GM12878 (cell line): ENCODE measurements at regions not wholly inside any gene's neighbourhood (a gene's known extent, or its start where the extent isn't known, plus 50 kb on each side); places are given as distances from the start of the nearest gene placed in this dataset.

ENCODE experiments used
- ATAC-seq: fragments of 200-7000 bp; cut with Tn5 transposase; 3 replicates; pipeline ENCODE4 v1.9.1; 2020; ENCODE audit warnings: mild to moderate bottlenecking, moderate library complexity
- BruUV-seq: library from RNA; stranded (reverse); fragments of 400-500 nt; replicated peaks from 2 replicates; lab custom pipeline; 2021; lab: Mats Ljungman, UMichigan
- CTCF ChIA-PET: fragments of 300-600 bp; sonication (Branson Sonifier 250); formaldehyde crosslinking; extraction: SDS; loops from one replicate; lab custom pipeline; 2021; ENCODE audit warnings: inconsistent platforms; lab: Yijun Ruan, JAX
- POLR2A ChIA-PET: fragments of 350-600 bp; formaldehyde crosslinking; extraction: SDS; loops from one replicate; lab custom pipeline; 2021; ENCODE audit warnings: inconsistent platforms; lab: Charles Lee
- RAD21 ChIA-PET: fragments of 300-600 bp; sonication (Branson Sonifier 250); formaldehyde crosslinking; loops from one replicate; lab custom pipeline; 2023; ENCODE audit warnings: antibody characterized with exemption; ENCODE audit not compliant: unreplicated experiment; lab: Charles Lee
- SMC1A ChIA-PET: fragments of 300-600 bp; sonication (Branson Sonifier 250); formaldehyde crosslinking; loops from one replicate; lab custom pipeline; 2023; ENCODE audit not compliant: unreplicated experiment, uncharacterized antibody; lab: Charles Lee
- DNase-seq: peaks from one replicate; pipeline ENCODE4 v3.0.0-alpha.2; 2011; ENCODE audit warnings: low read depth, low spot score
- FAIRE-seq: peaks from 3 replicates; lab custom pipeline; 2011; peaks lifted over from hg19 to GRCh38; lab: Jason Lieb, UNC
- H2AFZ ChIP-seq: 2 replicates; pipeline ENCODE4 v1.6.0; 2011; ENCODE audit warnings: low read depth, low read length, control low read depth; ENCODE audit not compliant: control insufficient read depth
- H3K27ac ChIP-seq: 2 replicates; pipeline ENCODE4 v1.5.1; 2011; ENCODE audit warnings: control low read depth; ENCODE audit not compliant: control insufficient read depth, insufficient read depth
- H3K27me3 ChIP-seq, 2 experiments: replicated peaks in 1 of 2; 2 replicates each; pipeline versions ENCODE4 v1.6.0 to v1.6.1; 2011; ENCODE audit warnings: low read length in 1 of 2; ENCODE audit not compliant: control insufficient read depth in 2 of 2, insufficient read depth in 2 of 2
- H3K36me3 ChIP-seq, 2 experiments: 2 replicates each; pipeline ENCODE4 v1.5.1; 2011; ENCODE audit warnings: low read length in 1 of 2; ENCODE audit not compliant: control insufficient read depth in 2 of 2, insufficient read depth in 2 of 2
- H3K4me1 ChIP-seq: 2 replicates; pipeline ENCODE4 v1.6.1; 2011; ENCODE audit warnings: mild to moderate bottlenecking, low read length, moderate library complexity, mixed read lengths; ENCODE audit not compliant: control insufficient read depth, insufficient read depth
- H3K4me2 ChIP-seq: 2 replicates; pipeline ENCODE4 v1.6.0; 2011; ENCODE audit warnings: control low read depth; ENCODE audit not compliant: control insufficient read depth, insufficient read depth
- H3K4me3 ChIP-seq: fragments of 200-600 bp; sonication (generic); 2 replicates; pipeline ENCODE4 v1.5.1; 2016
- H3K79me2 ChIP-seq: 2 replicates; pipeline ENCODE4 v1.6.0; 2011; ENCODE audit warnings: low read length; ENCODE audit not compliant: control insufficient read depth, insufficient read depth
- H3K9ac ChIP-seq: 2 replicates; pipeline ENCODE4 v1.8.0; 2011; ENCODE audit warnings: low read length, control low read depth, mixed read lengths; ENCODE audit not compliant: control insufficient read depth, insufficient read depth
- H3K9me3 ChIP-seq: replicated peaks from 3 replicates; pipeline ENCODE4 v1.5.1; 2011; ENCODE audit warnings: mild to moderate bottlenecking, low read length; ENCODE audit not compliant: control insufficient read depth, insufficient read depth
- H4K20me1 ChIP-seq: 2 replicates; pipeline ENCODE4 v1.6.0; 2011; ENCODE audit not compliant: control insufficient read depth, insufficient read depth
- BMI1 ChIP-seq: fragments of 450-650 bp; IDR thresholded peaks from 2 replicates; pipeline ENCODE4 v1.6.1; 2016; ENCODE audit warnings: mild to moderate bottlenecking, moderate library complexity, borderline replicate concordance
- MTA2 ChIP-seq: fragments of 450-650 bp; IDR thresholded peaks from 2 replicates; pipeline ENCODE4 v1.6.1; 2016; ENCODE audit warnings: low read depth, mild to moderate bottlenecking, moderate library complexity
- PKNOX1 ChIP-seq: fragments of 450-650 bp; IDR thresholded peaks from 2 replicates; pipeline ENCODE4 v1.6.1; 2016; ENCODE audit warnings: mild to moderate bottlenecking
- RAD21 ChIP-seq: IDR thresholded peaks from 2 replicates; pipeline ENCODE4 v1.6.1; 2011; ENCODE audit warnings: mild to moderate bottlenecking, low read depth, low read length, moderate library complexity; ENCODE audit not compliant: insufficient read depth
- RELA ChIP-seq: fragments of 450-650 bp; IDR thresholded peaks from 2 replicates; pipeline ENCODE4 v1.8.0; 2014; ENCODE audit warnings: borderline replicate concordance; ENCODE audit not compliant: partially characterized antibody
- SREBF2 ChIP-seq: IDR thresholded peaks from 2 replicates; pipeline ENCODE4 v1.6.1; 2012; ENCODE audit warnings: mild to moderate bottlenecking, low read length
- WGBS: methylation state at CpG from one replicate; pipeline ENCODE4 v1.1.6; 2016; ENCODE audit warnings: low lambda C conversion rate; ENCODE audit not compliant: insufficient replicate concordance, insufficient coverage; ENCODE audit errors: missing lambda C conversion rate; 5-methylcytosine and 5-hydroxymethylcytosine counted together
- in situ Hi-C: fragments of 300-500 bp; cut with MboI; formaldehyde crosslinking; loops from 9 replicates; pipeline ENCODE4 v1.14.3; 2018; ENCODE audit warnings: mixed read lengths
- intact Hi-C: fragments of 100-400 bp; cut with micrococcal nuclease; formaldehyde crosslinking; loops from one replicate; pipeline ENCODE4 v1.14.2; 2022; ENCODE audit not compliant: unreplicated experiment
- TF ChIP-seq, protein P1 (sequence below), 3 experiments: IDR thresholded peaks in 2 of 3; conservative IDR thresholded peaks in 1 of 3; 2 replicates each; pipeline ENCODE4 v1.5.1; 2011; ENCODE audit warnings: low read depth in 3 of 3, low read length in 3 of 3, mild to moderate bottlenecking in 3 of 3, control low read depth in 2 of 3, moderate library complexity in 2 of 3, inconsistent platforms in 1 of 3, mixed read lengths in 1 of 3; ENCODE audit not compliant: control insufficient read depth in 2 of 3, insufficient read depth in 1 of 3; ENCODE audit errors: extremely low read depth in 1 of 3

- H3K79me2 ChIP-seq, result no peaks in the 10 kb centered on the region
- no peak overlapping the region for H3K4me2 ChIP-seq
- H3K27me3 ChIP-seq, result no peaks in the 10 kb centered on the region
- TF ChIP-seq PKNOX1 (no peak), RELA (no peak), BMI1 (no peak), RAD21 (peak; percentile 30; the same call in 1 of the 2 replicates), SREBF2 (no peak), MTA2 (no peak)
- TF ChIP-seq, protein P1, sequence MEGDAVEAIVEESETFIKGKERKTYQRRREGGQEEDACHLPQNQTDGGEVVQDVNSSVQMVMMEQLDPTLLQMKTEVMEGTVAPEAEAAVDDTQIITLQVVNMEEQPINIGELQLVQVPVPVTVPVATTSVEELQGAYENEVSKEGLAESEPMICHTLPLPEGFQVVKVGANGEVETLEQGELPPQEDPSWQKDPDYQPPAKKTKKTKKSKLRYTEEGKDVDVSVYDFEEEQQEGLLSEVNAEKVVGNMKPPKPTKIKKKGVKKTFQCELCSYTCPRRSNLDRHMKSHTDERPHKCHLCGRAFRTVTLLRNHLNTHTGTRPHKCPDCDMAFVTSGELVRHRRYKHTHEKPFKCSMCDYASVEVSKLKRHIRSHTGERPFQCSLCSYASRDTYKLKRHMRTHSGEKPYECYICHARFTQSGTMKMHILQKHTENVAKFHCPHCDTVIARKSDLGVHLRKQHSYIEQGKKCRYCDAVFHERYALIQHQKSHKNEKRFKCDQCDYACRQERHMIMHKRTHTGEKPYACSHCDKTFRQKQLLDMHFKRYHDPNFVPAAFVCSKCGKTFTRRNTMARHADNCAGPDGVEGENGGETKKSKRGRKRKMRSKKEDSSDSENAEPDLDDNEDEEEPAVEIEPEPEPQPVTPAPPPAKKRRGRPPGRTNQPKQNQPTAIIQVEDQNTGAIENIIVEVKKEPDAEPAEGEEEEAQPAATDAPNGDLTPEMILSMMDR (IDR thresholded peaks at IDR 0.05 in 2 of 3, conservative IDR thresholded peaks at IDR 0.05 in 1 of 3; ENCODE audit: control insufficient read depth in 2 of 3, extremely low read depth in 1 of 3, insufficient read depth in 1 of 3, low read depth in 3 of 3, low read length in 3 of 3), result no peak
- no peak overlapping the region for H3K27ac ChIP-seq
- BruUV-seq, result no TSS peak
- H3K9me3 ChIP-seq, result no peaks in the 10 kb centered on the region
- ChIA-PET CTCF (no interaction called here), SMC1A (no interaction called here), POLR2A (no interaction called here), RAD21 (no interaction called here)
- H2AFZ ChIP-seq, result no peak overlapping the region
- H3K4me3 ChIP-seq, result no peak overlapping the region
- 0% methylated on average over 3 of the region's 3 CpGs for WGBS
- FAIRE-seq, result no peak
- DNase-seq, result no peak
- in situ Hi-C loops (no loop called here), intact Hi-C loops (no loop called here)
- no peaks in the 10 kb centered on the region for H3K36me3 ChIP-seq
- H3K9ac ChIP-seq, result no peak overlapping the region
- H3K4me1 ChIP-seq, result no peaks in the 10 kb centered on the region
- no peaks in the 10 kb centered on the region for H4K20me1 ChIP-seq
- no peak for ATAC-seq
Observed at GRCh38 chr9:102253099-102253498, 514.7 kb upstream of the GRIN3A start.
